ENCODE measurements at regions not wholly inside any gene's neighbourhood (a gene's known extent, or its start where the extent isn't known, plus 50 kb on each side); places are given as distances from the start of the nearest gene placed in this dataset.
"Not testable (repeated sequence)": the region's sequence is repeated elsewhere in the genome, so short reads cannot be mapped to it uniquely, and the experiment has no call there.

DNA sequence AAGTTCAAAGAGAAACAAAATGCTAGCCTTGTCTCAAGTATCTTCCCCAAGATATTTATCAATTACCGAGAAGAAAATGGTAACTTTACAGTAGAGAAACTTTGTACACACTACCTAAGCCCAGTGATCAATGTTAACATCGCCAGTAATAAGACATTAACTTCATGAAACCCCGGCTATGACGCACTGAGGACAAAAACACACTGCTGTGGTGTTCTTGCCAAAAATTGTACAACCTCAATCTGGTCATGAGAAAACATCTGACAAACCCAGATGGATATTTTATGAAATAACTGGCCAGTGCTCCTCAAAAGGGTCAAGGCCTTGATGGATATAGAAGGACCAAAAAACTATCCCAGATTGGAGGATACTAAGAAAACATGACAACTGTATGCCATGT lies 85.5 kb upstream of the DTNBP1 start:
- DNase-seq (ENCODE audit: low read depth in 2 of 3, low spot score in 2 of 3): no peak

DNA sequence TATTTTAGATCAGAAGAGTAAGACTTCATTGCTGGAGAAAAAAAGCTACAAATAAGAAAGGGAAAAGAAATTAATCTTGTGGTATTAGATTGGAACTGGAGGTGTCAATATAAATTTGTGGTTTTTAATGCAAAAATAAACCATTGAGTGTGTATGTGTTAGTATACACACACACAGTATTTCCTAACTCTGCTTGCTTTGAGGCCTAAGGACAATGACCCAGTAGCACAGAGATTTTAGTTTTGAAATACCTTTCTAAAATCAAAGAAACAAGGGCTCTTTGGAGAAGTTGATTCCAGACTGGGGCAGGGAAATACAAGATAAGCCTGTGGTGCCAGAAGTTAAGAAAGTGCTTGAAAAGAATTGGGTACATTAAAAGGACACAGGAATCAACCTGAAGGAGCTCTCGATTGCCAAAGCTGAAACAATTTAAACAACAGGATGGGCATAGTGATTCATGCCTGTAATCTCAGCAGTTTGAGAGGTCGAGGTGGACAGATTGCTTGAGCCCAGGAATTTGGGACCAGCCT lies 84.6 kb upstream of the DTNBP1 start:
- DNase-seq (ENCODE audit: low read depth in 2 of 3, low spot score in 2 of 3): no peak

DNA sequence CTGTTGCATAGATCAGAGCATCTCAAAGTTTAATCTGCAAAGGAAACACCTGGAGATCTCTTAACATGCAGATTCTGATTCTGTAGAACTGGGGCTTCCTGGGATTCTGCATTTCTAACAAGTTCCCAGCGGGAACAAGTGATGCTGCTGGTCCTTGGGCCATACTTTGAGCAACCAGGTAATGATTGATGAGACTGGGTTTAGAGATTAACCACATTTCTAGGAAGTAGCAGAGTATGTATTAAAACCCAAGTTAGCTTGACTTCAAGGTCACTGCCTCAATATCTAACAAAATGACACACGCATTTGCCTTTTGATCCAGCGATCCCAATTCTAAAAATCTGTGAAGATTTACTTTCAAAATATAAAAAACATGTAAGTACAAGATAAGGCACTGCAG lies 83.0 kb upstream of the DTNBP1 start:
- no peak for DNase-seq (ENCODE audit: low read depth in 2 of 3, low spot score in 2 of 3)

DNA sequence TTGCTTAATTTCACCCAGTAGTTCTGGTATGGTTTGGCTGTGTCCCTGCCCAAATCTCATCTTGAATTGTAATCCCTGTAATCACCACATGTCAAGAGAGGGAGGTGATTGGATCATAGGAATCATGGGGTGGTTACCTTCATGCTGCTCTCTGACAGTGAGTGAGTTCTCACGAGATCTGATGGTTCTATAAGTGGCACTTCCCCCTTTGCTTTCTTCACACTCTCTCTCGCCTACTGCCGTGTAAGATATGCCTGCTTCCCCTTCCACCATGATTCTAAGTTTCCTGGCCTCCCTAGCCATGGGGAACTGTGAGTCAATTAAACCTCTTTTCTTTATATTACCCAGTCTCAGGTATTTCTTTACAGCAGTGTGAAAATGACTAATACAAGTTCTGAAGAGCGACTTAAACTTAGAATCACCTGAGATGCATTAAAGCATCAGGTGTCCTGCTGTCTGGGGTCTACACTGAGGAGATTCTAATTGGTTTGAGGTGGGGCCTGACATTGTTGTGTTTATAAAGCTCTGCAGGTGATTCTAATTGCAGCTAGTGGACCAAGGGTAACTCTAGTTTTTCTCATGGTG lies 82.1 kb upstream of the DTNBP1 start:
- peak in 1 of 3 donors; percentile 45 for DNase-seq (ENCODE audit: low read depth in 2 of 3, low spot score in 2 of 3)

- not testable (repeated sequence) for DNase-seq (ENCODE audit: low read depth in 2 of 3, low spot score in 2 of 3)
Measured at GRCh38 chr6:15742013-15742412, 79.2 kb upstream of the DTNBP1 start.

GRCh38 chr6:15741405-15741804 lies 78.6 kb upstream of the DTNBP1 start:
- no peak for DNase-seq (ENCODE audit: low read depth in 2 of 3, low spot score in 2 of 3)

- DNase-seq (ENCODE audit: low read depth in 2 of 3, low spot score in 2 of 3): no peak
Measured at GRCh38 chr6:15739867-15740266, 77.0 kb upstream of the DTNBP1 start.

DNA sequence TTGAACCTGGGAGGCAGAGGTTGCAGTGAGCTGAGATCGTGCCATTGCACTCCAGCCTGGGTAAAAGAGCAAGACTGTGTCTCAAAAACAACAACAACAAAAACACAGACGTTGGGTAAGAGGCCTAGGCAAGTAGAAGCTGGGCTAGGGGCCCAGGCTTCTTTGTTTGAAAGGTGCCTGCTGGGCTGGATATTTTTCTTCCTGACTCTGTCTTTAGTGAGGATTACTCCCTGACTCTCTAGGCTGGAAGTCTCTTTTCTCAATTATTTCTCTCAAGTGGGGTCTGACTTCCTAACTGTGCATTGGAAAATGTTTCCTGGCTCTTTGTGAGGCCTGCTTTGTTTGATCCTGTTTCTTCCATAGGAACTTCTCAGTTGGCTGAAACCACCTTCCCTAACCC lies 76.5 kb upstream of the DTNBP1 start:
- no peak for DNase-seq (ENCODE audit: low read depth in 2 of 3, low spot score in 2 of 3)

DNA sequence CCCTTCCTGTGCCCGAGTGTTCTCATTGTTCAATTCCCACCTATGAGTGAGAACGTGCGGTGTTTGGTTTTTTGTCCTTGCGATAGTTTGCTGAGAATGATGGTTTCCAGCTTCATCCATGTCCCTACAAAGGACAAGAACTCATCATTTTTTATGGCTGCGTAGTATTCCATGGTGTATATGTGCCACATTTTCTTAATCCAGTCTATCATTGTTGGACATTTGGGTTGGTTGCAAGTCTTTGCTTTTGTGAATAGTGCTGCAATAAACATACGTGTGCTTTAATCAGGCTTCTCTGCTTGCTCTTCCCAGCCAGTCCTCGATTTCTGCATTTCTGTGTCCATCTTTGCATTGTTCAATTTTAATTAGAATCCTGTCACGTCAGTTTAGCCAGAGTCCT lies 75.4 kb upstream of the DTNBP1 start:
- DNase-seq (ENCODE audit: low read depth in 2 of 3, low spot score in 2 of 3): not testable (repeated sequence)

- DNase-seq (ENCODE audit: low read depth in 2 of 3, low spot score in 2 of 3): no peak
Measured at GRCh38 chr6:15736297-15736696, 73.5 kb upstream of the DTNBP1 start.

GRCh38 chr6:15735567-15736265 lies 72.9 kb upstream of the DTNBP1 start:
- no peak for DNase-seq (ENCODE audit: low read depth in 2 of 3, low spot score in 2 of 3)

DNA sequence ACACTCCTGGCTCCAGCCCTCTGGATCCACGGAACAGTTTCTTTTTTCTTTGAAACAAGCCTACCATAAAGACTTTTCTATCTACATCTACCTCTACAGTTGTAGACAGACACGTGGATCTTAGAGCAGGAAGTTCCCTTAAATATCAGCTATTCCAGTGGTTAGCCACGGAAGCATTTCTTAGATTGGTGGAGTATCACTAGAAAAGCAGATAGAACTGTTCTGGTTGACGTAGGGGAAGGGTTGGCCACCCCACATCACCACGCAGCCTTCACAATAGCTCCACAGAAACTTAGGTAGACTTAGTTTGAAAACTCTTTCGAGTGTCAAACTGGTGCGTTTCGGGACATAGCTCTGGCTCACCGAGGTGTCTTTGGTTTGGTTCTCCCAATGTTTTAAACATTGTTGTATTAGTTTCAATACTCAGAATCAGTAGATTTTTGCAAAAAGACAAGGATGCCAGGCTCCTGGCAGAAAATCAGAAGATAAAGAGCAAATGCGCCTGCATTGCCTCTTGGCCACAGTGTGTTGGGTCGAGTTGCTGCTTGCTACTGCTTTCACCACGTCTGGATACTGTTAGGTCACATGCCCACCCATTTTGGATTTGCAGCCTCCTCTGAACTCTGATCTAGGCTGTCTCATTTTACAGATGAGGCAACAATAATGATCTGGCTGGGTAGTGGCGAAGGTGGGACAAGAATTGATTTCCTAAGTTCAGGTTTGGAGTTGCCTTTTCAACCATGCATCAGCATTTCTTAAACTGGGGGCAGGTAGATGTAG lies 71.5 kb upstream of the DTNBP1 start:
- peak in 1 of 3 donors; percentile 25 for DNase-seq (ENCODE audit: low read depth in 2 of 3, low spot score in 2 of 3)

DNA sequence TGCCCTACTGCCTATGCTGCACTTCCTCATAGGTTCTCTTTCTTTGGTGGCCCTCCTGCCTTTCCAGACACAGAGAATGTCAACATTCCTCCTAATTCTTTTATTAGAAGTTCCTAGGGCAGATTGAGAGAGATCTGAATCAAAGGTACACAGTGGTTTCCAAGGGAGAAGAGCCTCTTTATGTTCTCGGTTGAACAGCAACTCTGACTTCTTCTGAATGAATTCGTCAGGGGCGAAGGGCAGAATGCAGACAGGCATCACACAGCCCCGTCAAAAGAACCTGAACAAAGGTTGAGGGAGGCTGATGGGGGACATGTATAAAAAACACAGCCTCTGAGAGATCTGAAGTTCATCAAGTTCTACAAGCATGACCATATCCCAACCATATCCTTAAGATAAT lies 68.1 kb upstream of the DTNBP1 start:
- no peak for DNase-seq (ENCODE audit: low read depth in 2 of 3, low spot score in 2 of 3)

DNA sequence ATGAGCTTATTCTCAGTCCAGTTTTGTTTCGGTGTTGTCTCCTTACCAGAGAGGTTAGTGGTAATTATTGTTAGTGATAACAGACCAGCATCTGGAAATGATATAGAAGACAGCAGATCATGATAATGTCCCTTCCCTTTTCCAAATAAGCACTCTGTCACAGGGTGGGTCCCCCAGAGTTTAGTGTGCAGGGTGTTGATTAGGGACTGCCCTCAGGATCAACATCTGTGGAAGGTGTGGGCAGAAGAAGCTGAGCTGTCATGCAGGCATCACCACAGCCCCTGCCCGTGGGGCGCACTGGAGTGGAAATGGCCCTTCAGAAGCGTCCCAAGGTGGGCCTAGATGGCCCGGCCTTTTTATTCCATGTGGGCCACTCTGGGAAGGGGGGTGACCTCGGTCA lies 67.6 kb upstream of the DTNBP1 start:
- no peak for DNase-seq (ENCODE audit: low read depth in 2 of 3, low spot score in 2 of 3)

- DNase-seq (ENCODE audit: low read depth in 2 of 3, low spot score in 2 of 3): no peak
Measured at GRCh38 chr6:15722731-15723130, 59.9 kb upstream of the DTNBP1 start.

DNA sequence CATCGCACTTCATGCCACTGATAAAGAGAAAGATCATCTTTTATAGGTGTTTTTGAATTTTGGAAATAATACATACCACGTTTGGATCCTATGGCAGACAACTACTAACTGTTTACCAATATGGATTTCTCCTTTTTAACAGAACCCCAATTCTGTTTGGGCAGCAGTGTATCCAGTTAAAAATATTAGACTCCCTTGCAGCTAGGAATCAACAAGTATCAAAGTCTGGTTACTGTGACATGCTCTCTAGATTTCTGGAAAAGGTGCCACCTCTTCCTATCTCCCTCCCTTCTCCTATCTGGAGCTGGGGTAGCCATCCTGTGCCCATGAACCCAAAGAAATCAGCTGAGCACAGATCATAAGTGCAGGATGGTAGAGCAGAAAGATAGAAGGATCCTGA lies 54.1 kb upstream of the DTNBP1 start:
- DNase-seq (ENCODE audit: low read depth in 2 of 3, low spot score in 2 of 3): no peak

GRCh38 chr6:15715851-15716250 lies 53.0 kb upstream of the DTNBP1 start:
- DNase-seq (ENCODE audit: low read depth in 2 of 3, low spot score in 2 of 3): no peak

DNA sequence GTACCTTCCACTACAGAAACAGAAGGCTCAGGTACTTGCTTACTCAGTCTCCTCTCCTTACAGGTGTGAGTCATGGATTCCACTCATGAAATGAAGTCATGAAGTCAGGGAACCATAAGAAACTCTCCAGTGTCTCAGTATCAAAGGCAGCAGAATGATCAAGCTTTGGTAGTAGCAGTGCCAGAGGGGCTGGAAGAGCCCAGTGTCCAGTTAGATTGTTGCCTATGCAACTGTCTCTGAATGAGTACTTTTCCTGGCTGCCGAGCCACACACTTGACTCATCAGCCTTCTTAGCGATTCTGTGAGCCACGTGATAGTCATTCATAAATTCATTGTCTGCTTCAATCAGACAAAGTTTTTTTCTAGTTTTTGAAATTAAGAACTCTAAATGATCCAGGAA lies 52.2 kb upstream of the DTNBP1 start:
- no peak for DNase-seq (ENCODE audit: low read depth in 2 of 3, low spot score in 2 of 3)

DNA sequence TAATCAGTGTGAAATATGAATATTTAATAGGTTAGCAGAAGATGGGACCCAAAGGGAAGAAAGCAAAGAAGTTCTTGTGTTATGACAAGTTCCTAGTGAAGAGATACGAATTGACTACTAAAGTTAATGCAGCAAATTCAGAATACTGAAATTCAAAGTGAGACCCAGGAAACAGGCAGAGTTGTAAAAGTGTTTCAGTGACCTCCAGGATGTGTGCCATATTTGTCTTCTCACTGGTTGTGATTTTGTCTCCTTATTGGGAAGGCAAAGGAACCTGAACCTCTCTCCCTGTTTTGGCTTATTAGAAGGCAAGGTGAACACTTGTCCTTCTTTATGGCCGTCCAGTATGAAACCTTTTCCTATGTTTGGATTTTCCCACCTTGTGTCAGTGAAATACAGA lies 51.8 kb upstream of the DTNBP1 start:
- DNase-seq (ENCODE audit: low read depth in 2 of 3, low spot score in 2 of 3): no peak

DNA sequence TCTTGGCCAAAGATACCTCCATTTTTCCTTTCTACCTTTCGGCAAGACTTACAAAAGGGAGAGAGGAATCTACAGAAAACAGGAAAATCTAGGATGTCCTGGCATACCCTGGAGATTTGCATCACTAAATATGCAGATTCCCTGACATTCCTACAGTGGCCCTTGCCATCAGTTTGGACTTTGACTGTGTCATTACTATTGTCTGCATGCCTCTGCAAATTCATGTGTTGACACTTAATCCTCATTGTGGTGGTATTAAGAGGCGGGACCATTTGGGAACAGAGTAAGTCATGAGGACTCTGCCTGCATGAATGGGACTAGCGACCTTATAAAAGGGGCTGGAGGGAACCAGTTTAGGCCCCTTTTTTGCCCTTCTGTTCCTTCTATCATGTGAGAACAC lies 50.5 kb upstream of the DTNBP1 start:
- DNase-seq (ENCODE audit: low read depth in 2 of 3, low spot score in 2 of 3): no peak

GRCh38 chr6:15712797-15713196 lies 50.0 kb upstream of the DTNBP1 start:
- no peak for DNase-seq (ENCODE audit: low read depth in 2 of 3, low spot score in 2 of 3)

Data from hematopoietic multipotent progenitor cell (in vitro differentiated cells).